H9 (cell line): ENCODE measurements at regions not wholly inside any gene's neighbourhood (a gene's known extent, or its start where the extent isn't known, plus 50 kb on each side); places are given as distances from the start of the nearest gene placed in this dataset.

Source experiments
- DNase-seq: peaks from one replicate; pipeline ENCODE4 v3.0.0-alpha.2; 2017
- H2AFZ ChIP-seq: one replicate; pipeline ENCODE4 v1.6.1; 2013; ENCODE audit warnings: mild to moderate bottlenecking, low read length, control low read depth, moderate library complexity
- H2AK5ac ChIP-seq: 2 replicates; pipeline ENCODE4 v1.6.1; 2013; ENCODE audit warnings: low read length, control low read depth, mixed read lengths; ENCODE audit not compliant: insufficient read length
- H2BK120ac ChIP-seq: one replicate; pipeline ENCODE4 v1.6.1; 2013; ENCODE audit warnings: low read depth, mild to moderate bottlenecking, low read length, control low read depth, inconsistent platforms; ENCODE audit not compliant: poor library complexity, severe bottlenecking
- H2BK12ac ChIP-seq: 2 replicates; pipeline ENCODE4 v1.6.1; 2013; ENCODE audit warnings: low read length, control low read depth, mixed read lengths, low read depth; ENCODE audit not compliant: insufficient read length
- H2BK15ac ChIP-seq: 2 replicates; pipeline ENCODE4 v1.6.1; 2013; ENCODE audit warnings: low read depth, low read length, control low read depth
- H2BK20ac ChIP-seq: one replicate; pipeline ENCODE4 v1.6.1; 2013; ENCODE audit warnings: low read depth, mild to moderate bottlenecking, low read length, control low read depth, inconsistent platforms; ENCODE audit not compliant: poor library complexity, severe bottlenecking
- H2BK5ac ChIP-seq: 2 replicates; pipeline ENCODE4 v1.6.1; 2013; ENCODE audit warnings: low read length, control low read depth, mixed read lengths; ENCODE audit not compliant: insufficient read length
- H3K14ac ChIP-seq: 2 replicates; pipeline ENCODE4 v1.6.1; 2013; ENCODE audit warnings: low read length, control low read depth; ENCODE audit not compliant: insufficient read depth
- H3K18ac ChIP-seq: 2 replicates; pipeline ENCODE4 v1.6.1; 2013; ENCODE audit warnings: low read depth, mild to moderate bottlenecking, mixed read lengths, low read length, control low read depth; ENCODE audit not compliant: insufficient read length
- H3K23ac ChIP-seq: 2 replicates; pipeline ENCODE4 v1.6.1; 2013; ENCODE audit warnings: low read length, control low read depth, mixed read lengths, low read depth; ENCODE audit not compliant: insufficient read length
- H3K23me2 ChIP-seq: 2 replicates; pipeline ENCODE4 v1.6.1; 2013; ENCODE audit warnings: low read depth, mild to moderate bottlenecking, mixed read lengths, low read length, control low read depth; ENCODE audit not compliant: insufficient read length, poor library complexity, severe bottlenecking
- H3K27ac ChIP-seq: 2 replicates; pipeline ENCODE4 v1.5.1; 2013; ENCODE audit warnings: low read length, control low read depth, mixed read lengths, low read depth; ENCODE audit not compliant: insufficient read length
- H3K27me3 ChIP-seq: 2 replicates; pipeline ENCODE4 v1.6.1; 2013; ENCODE audit warnings: low read length, control low read depth, inconsistent platforms; ENCODE audit not compliant: insufficient read depth
- H3K4ac ChIP-seq: 2 replicates; pipeline ENCODE4 v1.6.1; 2013; ENCODE audit warnings: low read depth, mild to moderate bottlenecking, control low read depth, inconsistent platforms, low read length, moderate library complexity
- H3K4me1 ChIP-seq: 2 replicates; pipeline ENCODE4 v1.6.1; 2013; ENCODE audit warnings: low read length, control low read depth, inconsistent platforms; ENCODE audit not compliant: insufficient read depth
- H3K4me2 ChIP-seq: 2 replicates; pipeline ENCODE4 v1.6.1; 2013; ENCODE audit warnings: low read length, control low read depth, mixed read lengths; ENCODE audit not compliant: insufficient read length, insufficient read depth
- H3K56ac ChIP-seq: 2 replicates; pipeline ENCODE4 v1.6.1; 2013; ENCODE audit warnings: low read depth, mild to moderate bottlenecking, mixed read lengths, low read length, control low read depth; ENCODE audit not compliant: insufficient read length
- H3K79me1 ChIP-seq: 2 replicates; pipeline ENCODE4 v1.6.1; 2013; ENCODE audit warnings: low read depth, mild to moderate bottlenecking, moderate library complexity, low read length, control low read depth, inconsistent platforms; ENCODE audit not compliant: insufficient read depth, poor library complexity, severe bottlenecking
- H3K79me2 ChIP-seq: 2 replicates; pipeline ENCODE4 v1.6.1; 2013; ENCODE audit warnings: low read length, control low read depth, inconsistent platforms; ENCODE audit not compliant: insufficient read depth
- H3K9ac ChIP-seq: 2 replicates; pipeline ENCODE4 v1.6.1; 2013; ENCODE audit warnings: low read length, control low read depth, mixed read lengths; ENCODE audit not compliant: insufficient read length; ENCODE audit errors: extremely low read depth
- H3K9me3 ChIP-seq: one replicate; pipeline ENCODE4 v1.6.1; 2013; ENCODE audit warnings: low read depth, low read length, inconsistent platforms; ENCODE audit not compliant: control insufficient read depth
- H3T11ph ChIP-seq: one replicate; pipeline ENCODE4 v1.6.1; 2013; ENCODE audit warnings: mild to moderate bottlenecking, low read length, control low read depth, inconsistent platforms
- H4K20me1 ChIP-seq: one replicate; pipeline ENCODE4 v1.6.1; 2013; ENCODE audit not compliant: control insufficient read depth, insufficient read length, insufficient read depth
- H4K5ac ChIP-seq: 2 replicates; pipeline ENCODE4 v1.6.1; 2013; ENCODE audit warnings: low read depth, mild to moderate bottlenecking, mixed read lengths, low read length, control low read depth; ENCODE audit not compliant: insufficient read length
- H4K8ac ChIP-seq: replicated peaks from 2 replicates; pipeline ENCODE4 v1.6.1; 2013; ENCODE audit warnings: low read length, control low read depth, mixed read lengths, low read depth; ENCODE audit not compliant: insufficient read length
- H4K91ac ChIP-seq: 2 replicates; pipeline ENCODE4 v1.6.1; 2013; ENCODE audit warnings: low read depth, mild to moderate bottlenecking, moderate library complexity, mixed read lengths, low read length, control low read depth; ENCODE audit not compliant: insufficient read length
- H3K27ac Mint-ChIP-seq, 3 experiments: 2 replicates in 2 of 3; 3 replicates in 1 of 3; pipeline ENCODE4 v1.8.0; 2020 to 2021; ENCODE audit warnings: mixed read lengths in 3 of 3, mild to moderate bottlenecking in 1 of 3, moderate library complexity in 1 of 3
- H3K27me3 Mint-ChIP-seq: 2 replicates; pipeline ENCODE4 v1.8.0; 2021; ENCODE audit warnings: low read depth, mild to moderate bottlenecking, moderate library complexity, mixed read lengths
- H3K36me3 Mint-ChIP-seq, 3 experiments: 2 replicates in 2 of 3; 3 replicates in 1 of 3; pipeline ENCODE4 v1.8.0; 2020 to 2021; ENCODE audit warnings: low read depth in 3 of 3, mixed read lengths in 3 of 3; ENCODE audit not compliant: insufficient read depth in 1 of 3
- H3K4me1 Mint-ChIP-seq, 2 experiments: 2 replicates each; pipeline ENCODE4 v1.8.0; 2020; ENCODE audit warnings: mixed read lengths in 2 of 2
- H3K4me3 Mint-ChIP-seq, 2 experiments: 2 replicates in 1 of 2; 3 replicates in 1 of 2; pipeline ENCODE4 v1.8.0; 2020 to 2021; ENCODE audit warnings: mild to moderate bottlenecking in 2 of 2, mixed read lengths in 2 of 2, moderate library complexity in 1 of 2
- H3K9me3 Mint-ChIP-seq, 2 experiments: 2 replicates in 1 of 2; 3 replicates in 1 of 2; pipeline ENCODE4 v1.8.0; 2020; ENCODE audit warnings: mild to moderate bottlenecking in 2 of 2, mixed read lengths in 2 of 2, moderate library complexity in 1 of 2
- WGBS: extraction: QIAGEN DNeasy Blood & Tissue Kit; methylation state at CpG from one replicate; pipeline ENCODE4 v1.1.7; 2013; ENCODE audit warnings: missing lambda C conversion rate, low lambda C conversion rate, mixed read lengths; ENCODE audit not compliant: insufficient read length; ENCODE audit errors: extremely low coverage; 5-methylcytosine and 5-hydroxymethylcytosine counted together
- TF ChIP-seq, protein P1 (sequence below): fragments of 200-600 bp; sonication (generic); conservative IDR thresholded peaks from 3 replicates; pipeline ENCODE4 v1.8.0; 2021; ENCODE audit warnings: antibody characterized with exemption, mild to moderate bottlenecking

DNA sequence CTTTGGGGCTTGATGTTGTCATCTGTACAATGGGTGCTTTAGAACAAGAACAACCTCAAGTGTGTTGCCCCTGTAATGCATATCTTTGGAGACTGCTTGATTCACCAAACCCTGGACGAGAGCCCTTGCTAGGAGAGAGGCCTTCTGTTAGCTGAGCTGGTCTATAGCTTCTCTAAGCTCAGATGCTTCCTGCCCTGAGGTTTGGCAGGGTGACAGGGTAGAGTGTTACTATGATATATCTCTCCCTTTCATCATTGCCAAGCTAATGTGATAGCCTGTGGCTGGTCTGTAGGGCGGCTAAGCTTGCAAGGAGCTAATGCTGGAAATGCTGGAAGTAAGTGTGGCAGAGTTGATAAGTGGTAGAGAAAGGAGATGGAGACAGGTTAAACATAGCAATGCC is 364.1 kb downstream of the RPS24 start:
- no peak overlapping the region for H3K4ac ChIP-seq
- no peaks in the 10 kb centered on the region; a peak in 1 of 7 replicates for H3K36me3 Mint-ChIP-seq
- H3K27me3 ChIP-seq, result no peaks in the 10 kb centered on the region
- no peak overlapping the region for H2BK120ac ChIP-seq
- no peak overlapping the region for H3K14ac ChIP-seq
- no peaks in the 10 kb centered on the region for H3K23me2 ChIP-seq
- no peak overlapping the region for H3K56ac ChIP-seq
- no peak overlapping the region for H3K18ac ChIP-seq
- no peak overlapping the region for H4K5ac ChIP-seq
- H3T11ph ChIP-seq, result no peak overlapping the region
- no peaks in the 10 kb centered on the region; the same call in 1 of the 2 replicates for H3K27me3 Mint-ChIP-seq
- H3K79me1 ChIP-seq, result no peaks in the 10 kb centered on the region
- DNase-seq, result no peak
- no peak overlapping the region for H3K9ac ChIP-seq
- H3K23ac ChIP-seq, result no peak overlapping the region
- TF ChIP-seq, protein P1, sequence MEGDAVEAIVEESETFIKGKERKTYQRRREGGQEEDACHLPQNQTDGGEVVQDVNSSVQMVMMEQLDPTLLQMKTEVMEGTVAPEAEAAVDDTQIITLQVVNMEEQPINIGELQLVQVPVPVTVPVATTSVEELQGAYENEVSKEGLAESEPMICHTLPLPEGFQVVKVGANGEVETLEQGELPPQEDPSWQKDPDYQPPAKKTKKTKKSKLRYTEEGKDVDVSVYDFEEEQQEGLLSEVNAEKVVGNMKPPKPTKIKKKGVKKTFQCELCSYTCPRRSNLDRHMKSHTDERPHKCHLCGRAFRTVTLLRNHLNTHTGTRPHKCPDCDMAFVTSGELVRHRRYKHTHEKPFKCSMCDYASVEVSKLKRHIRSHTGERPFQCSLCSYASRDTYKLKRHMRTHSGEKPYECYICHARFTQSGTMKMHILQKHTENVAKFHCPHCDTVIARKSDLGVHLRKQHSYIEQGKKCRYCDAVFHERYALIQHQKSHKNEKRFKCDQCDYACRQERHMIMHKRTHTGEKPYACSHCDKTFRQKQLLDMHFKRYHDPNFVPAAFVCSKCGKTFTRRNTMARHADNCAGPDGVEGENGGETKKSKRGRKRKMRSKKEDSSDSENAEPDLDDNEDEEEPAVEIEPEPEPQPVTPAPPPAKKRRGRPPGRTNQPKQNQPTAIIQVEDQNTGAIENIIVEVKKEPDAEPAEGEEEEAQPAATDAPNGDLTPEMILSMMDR, result no peak
- H4K8ac ChIP-seq, result no peak overlapping the region
- H2AFZ ChIP-seq, result no peak overlapping the region
- no peak overlapping the region for H3K27ac ChIP-seq
- no peak overlapping the region for H3K4me3 Mint-ChIP-seq
- no peak overlapping the region for H2BK5ac ChIP-seq
- peaks cover 4% of the 10 kb centered on the region; the same call in 1 of the 2 replicates for H3K4me1 ChIP-seq
- H3K27ac Mint-ChIP-seq, result no peak overlapping the region
- WGBS, result no CpG with 5 or more reads among the region's 2 CpGs
- no peak overlapping the region for H2BK20ac ChIP-seq
- no peaks in the 10 kb centered on the region for H3K9me3 Mint-ChIP-seq
- H4K20me1 ChIP-seq, result peaks cover 2% of the 10 kb centered on the region
- no peak overlapping the region for H3K4me2 ChIP-seq
- no peak overlapping the region for H2AK5ac ChIP-seq
- no peaks in the 10 kb centered on the region for H3K9me3 ChIP-seq
- H2BK15ac ChIP-seq, result no peak overlapping the region
- H2BK12ac ChIP-seq, result no peak overlapping the region
- peaks cover 20% of the 10 kb centered on the region in 2 experiments for H3K4me1 Mint-ChIP-seq
- H4K91ac ChIP-seq, result no peak overlapping the region
- no peaks in the 10 kb centered on the region for H3K79me2 ChIP-seq
